ENCODE measurements at regions not wholly inside any gene's neighbourhood (a gene's known extent, or its start where the extent isn't known, plus 50 kb on each side); places are given as distances from the start of the nearest gene placed in this dataset.
"Not testable (repeated sequence)": the region's sequence is repeated elsewhere in the genome, so short reads cannot be mapped to it uniquely, and the experiment has no call there.

DNA sequence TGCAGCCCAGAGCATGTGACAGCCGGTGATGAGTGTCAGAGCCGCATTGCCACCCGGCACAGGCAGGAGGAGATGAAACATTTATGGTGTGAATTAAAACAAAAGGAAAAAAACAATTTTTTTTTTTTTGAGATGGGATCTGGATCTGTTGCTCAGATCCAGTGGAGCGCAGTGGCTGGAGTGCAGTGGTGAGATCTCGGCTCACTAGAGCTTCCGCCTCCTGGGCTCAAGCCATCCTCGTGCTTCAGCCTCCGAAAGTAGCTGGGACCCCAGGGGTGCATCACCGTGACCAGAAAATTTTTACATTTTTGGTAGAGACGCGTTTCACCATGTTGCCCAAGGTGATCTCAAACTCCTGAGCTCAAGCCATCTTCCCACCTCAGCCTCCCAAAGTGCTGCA, 182.1 kb upstream of the SALL3 start:
- Histone ChIP-seq H3K27ac (no peak overlapping the region), H3K4me3 (no peak overlapping the region)
- no peak for DNase-seq (ENCODE audit: low spot score)
- TF ChIP-seq, protein P1, sequence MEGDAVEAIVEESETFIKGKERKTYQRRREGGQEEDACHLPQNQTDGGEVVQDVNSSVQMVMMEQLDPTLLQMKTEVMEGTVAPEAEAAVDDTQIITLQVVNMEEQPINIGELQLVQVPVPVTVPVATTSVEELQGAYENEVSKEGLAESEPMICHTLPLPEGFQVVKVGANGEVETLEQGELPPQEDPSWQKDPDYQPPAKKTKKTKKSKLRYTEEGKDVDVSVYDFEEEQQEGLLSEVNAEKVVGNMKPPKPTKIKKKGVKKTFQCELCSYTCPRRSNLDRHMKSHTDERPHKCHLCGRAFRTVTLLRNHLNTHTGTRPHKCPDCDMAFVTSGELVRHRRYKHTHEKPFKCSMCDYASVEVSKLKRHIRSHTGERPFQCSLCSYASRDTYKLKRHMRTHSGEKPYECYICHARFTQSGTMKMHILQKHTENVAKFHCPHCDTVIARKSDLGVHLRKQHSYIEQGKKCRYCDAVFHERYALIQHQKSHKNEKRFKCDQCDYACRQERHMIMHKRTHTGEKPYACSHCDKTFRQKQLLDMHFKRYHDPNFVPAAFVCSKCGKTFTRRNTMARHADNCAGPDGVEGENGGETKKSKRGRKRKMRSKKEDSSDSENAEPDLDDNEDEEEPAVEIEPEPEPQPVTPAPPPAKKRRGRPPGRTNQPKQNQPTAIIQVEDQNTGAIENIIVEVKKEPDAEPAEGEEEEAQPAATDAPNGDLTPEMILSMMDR (IDR thresholded peaks at IDR 0.05): no peak

- H3K27ac ChIP-seq: no peak overlapping the region
- TF ChIP-seq, protein P1 (IDR thresholded peaks at IDR 0.05): no peak
- DNase-seq (ENCODE audit: low spot score): no peak
- no peak overlapping the region for H3K4me3 ChIP-seq
Observed at GRCh38 chr18:78798402-78799175, 181.0 kb upstream of the SALL3 start.

DNA sequence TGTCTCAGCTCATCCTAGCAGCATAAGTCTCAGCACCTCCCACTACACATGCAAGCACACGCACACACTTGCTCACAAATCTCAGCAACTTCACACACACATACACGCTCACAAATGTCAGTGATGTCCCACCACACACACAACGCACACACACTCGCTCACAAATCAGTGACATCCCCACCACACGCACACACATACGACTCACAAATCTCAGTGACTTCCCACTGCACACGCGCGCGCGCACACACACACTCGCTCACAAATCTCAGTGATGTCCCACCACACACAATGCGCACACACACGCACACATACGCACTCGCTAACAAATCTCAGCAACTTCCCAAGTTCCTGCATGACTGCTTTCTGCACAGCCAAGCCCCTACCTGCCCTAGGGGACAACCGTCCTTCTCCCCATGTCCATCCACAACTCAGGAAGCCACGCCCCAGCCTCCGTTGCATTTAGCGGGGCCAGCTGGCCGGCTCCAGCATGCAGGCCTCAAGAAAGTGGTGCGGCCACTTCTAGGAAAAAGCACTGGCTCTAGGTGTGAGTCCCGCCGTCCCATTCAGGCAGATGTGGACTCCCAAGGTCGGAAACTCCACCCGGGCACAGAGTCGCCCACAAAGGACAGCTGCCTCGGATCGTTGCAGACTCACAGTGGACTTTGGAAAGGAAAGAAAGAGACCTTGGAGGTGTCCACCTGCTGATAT, 180.1 kb upstream of the SALL3 start:
- Histone ChIP-seq H3K4me3 (no peak overlapping the region), H3K27ac (no peak overlapping the region)
- no peak for DNase-seq (ENCODE audit: low spot score)
- TF ChIP-seq, protein P1 (IDR thresholded peaks at IDR 0.05): no peak

DNA sequence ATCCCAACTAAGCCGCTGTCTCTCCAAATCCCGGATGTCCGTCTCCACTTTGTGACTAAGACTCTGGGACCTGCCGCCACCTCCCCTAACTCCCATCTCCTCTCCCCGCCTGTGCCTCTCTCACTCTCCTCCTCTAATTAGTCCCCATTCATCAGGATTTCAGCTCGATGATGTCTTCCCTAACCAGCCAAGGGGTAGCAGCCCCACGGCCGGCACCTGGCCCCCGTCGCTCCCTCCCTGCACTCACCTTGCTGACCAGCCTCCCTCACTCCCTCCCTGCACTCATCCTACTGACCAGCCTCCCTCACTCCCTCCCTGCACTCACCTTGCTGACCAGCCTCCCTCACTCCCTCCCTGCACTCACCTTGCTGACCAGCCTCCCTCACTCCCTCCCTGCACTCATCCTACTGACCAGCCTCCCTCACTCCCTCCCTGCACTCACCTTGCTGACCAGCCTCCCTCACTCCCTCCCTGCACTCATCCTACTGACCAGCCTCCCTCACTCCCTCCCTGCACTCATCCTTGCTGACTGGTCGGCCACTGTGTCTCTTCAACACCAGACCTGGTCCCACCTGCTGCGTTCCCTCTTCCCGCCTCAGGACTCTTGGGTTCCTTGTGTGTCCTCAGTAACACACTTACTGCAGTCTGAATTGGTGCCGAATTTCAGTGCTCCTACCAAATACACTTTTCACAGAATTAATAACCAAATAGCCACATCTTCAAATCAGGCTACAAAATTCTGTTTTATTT, 179.3 kb upstream of the SALL3 start:
- not testable (repeated sequence) for H3K27ac ChIP-seq; H3K4me3 ChIP-seq; DNase-seq (ENCODE audit: low spot score)

GRCh38 chr18:78801011-78801410, 178.6 kb upstream of the SALL3 start:
- DNase-seq (ENCODE audit: low spot score): no peak
- TF ChIP-seq, protein P1 (IDR thresholded peaks at IDR 0.05): no peak
- no peak overlapping the region for H3K27ac ChIP-seq
- no peak overlapping the region for H3K4me3 ChIP-seq

DNA sequence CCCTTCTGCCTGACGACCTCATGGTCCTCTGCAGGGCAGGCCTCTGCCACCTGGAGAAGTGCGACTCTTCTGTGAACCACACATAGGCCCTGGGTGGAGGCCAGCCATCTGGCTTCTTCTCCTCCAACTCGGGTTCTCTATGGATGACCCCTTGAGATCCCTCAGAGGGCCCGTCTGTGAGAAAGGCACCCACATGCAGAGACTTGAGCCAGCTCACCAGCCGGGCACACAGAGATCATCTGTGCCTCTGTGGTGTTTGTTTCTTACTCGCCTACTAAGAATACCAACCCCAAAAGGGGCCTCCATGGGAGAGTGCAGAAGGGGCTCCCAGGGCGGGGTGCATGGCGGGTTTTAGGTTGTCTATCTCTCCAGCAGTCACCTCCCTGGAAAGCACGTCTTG, 176.5 kb upstream of the SALL3 start:
- TF ChIP-seq, protein P1 (IDR thresholded peaks at IDR 0.05): no peak
- Histone ChIP-seq H3K27ac (no peak overlapping the region), H3K4me3 (no peak overlapping the region)
- DNase-seq (ENCODE audit: low spot score): no peak

DNA sequence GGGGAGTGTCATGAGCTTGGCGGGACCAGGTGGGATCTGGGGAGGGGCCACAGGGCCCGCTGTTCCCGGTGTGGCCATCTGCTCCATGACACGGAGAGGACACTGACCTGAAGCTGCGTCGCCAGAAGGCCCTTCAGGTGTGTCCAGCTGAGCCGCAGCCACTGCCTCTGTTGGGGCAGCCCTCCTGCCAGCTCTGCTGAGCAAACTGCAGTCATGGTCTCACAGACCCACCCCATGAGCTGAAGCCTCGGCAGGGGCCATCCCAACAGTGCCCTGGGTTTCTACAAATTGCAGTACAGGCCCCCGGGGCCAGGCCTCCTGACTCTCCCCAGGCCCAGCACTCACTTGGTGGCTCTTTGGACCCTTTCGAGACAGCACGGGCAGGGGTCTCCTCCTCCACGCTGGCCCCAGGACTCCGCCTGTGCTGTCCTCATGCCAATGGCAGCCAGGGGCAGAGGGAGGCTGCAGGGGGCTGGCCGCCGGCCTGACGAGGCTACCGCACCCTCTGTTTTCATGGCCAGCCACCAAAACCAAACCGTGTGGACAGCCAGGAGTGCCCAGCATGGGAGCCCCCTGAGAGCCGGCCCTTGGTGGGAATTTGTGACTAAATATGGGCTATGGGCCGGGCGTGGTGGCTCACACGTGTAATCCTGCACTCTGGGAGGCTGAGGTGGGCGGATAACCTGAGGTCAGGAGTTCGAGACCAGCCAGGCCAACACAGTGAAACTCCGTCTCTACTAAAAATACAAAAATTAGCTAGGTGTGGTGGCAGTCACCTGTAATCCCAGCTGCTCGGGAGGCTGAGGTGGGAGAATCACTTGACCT, 175.2 kb upstream of the SALL3 start:
- Histone ChIP-seq H3K27ac (no peak overlapping the region), H3K4me3 (no peak overlapping the region)
- TF ChIP-seq, protein P1 (IDR thresholded peaks at IDR 0.05): no peak
- DNase-seq (ENCODE audit: low spot score): no peak

Data from coronary artery (tissue), 2 donors.